HEK293 (cell line): ENCODE measurements at regions not wholly inside any gene's neighbourhood (a gene's known extent, or its start where the extent isn't known, plus 50 kb on each side); places are given as distances from the start of the nearest gene placed in this dataset.

ENCODE experiments used
- CTCF ChIA-PET: fragments of 350-600 bp; formaldehyde crosslinking; extraction: SDS; loops from one replicate; lab custom pipeline; 2021; ENCODE audit warnings: antibody characterized with exemption; lab: Yijun Ruan, JAX
- POLR2A ChIA-PET: fragments of 300-600 bp; formaldehyde crosslinking; extraction: SDS; loops from one replicate; lab custom pipeline; 2020; ENCODE audit warnings: antibody characterized with exemption, inconsistent platforms; lab: Yijun Ruan, JAX
- H3K27ac ChIP-seq: fragments of 200-500 bp; sonication (Bioruptor generic); 2 replicates; pipeline ENCODE4 v1.5.1; 2014; ENCODE audit warnings: low read depth, low read length, control low read depth, inconsistent platforms; ENCODE audit errors: extremely low read depth
- H3K36me3 ChIP-seq, 2 experiments: fragments of 200-500 bp in 1 of 2; sonication (Bioruptor generic) in 1 of 2; 1 replicate in 1 of 2; 2 replicates in 1 of 2; pipeline ENCODE4 v1.5.1; 2014 to 2017; ENCODE audit warnings: inconsistent platforms in 2 of 2, low read length in 2 of 2; ENCODE audit not compliant: control insufficient read depth in 2 of 2, insufficient read depth in 1 of 2
- H3K4me1 ChIP-seq: fragments of 200-500 bp; sonication (Bioruptor generic); 2 replicates; pipeline ENCODE4 v1.5.1; 2014; ENCODE audit warnings: mild to moderate bottlenecking, low read length, inconsistent platforms; ENCODE audit not compliant: control insufficient read depth, insufficient read depth
- H3K4me3 ChIP-seq: 2 replicates; pipeline ENCODE4 v1.5.1; 2011; ENCODE audit warnings: low read depth, mild to moderate bottlenecking, control low read depth, low read length, moderate library complexity
- H3K9me3 ChIP-seq: fragments of 200-500 bp; sonication (Bioruptor generic); 2 replicates; pipeline ENCODE4 v1.5.1; 2014; ENCODE audit warnings: low read depth, low read length, inconsistent platforms; ENCODE audit not compliant: control insufficient read depth, insufficient read depth
- EGR2 ChIP-seq: fragments of 450-650 bp; formaldehyde crosslinking; IDR thresholded peaks from 2 replicates; pipeline ENCODE4 v1.5.1; 2016; ENCODE audit warnings: low read depth, missing biosample characterization, missing genetic modification characterization
- PBX3 ChIP-seq: sonication (generic); formaldehyde crosslinking; IDR thresholded peaks from 2 replicates; pipeline ENCODE4 v1.8.1; 2022; ENCODE audit warnings: mild to moderate bottlenecking, moderate library complexity, missing genetic modification reagents
- SETDB1 ChIP-seq: IDR thresholded peaks from one replicate; pipeline ENCODE4 v1.6.1; 2017; ENCODE audit warnings: mild to moderate bottlenecking, low read length, moderate library complexity, mixed read lengths; ENCODE audit not compliant: insufficient read length
- SP2 ChIP-seq: fragments of 450-650 bp; formaldehyde crosslinking; IDR thresholded peaks from 2 replicates; pipeline ENCODE4 v1.5.1; 2016; ENCODE audit warnings: missing biosample characterization, missing genetic modification characterization
- TRIM28 ChIP-seq: IDR thresholded peaks from 2 replicates; pipeline ENCODE4 v1.6.1; 2011; ENCODE audit warnings: low read length, control low read depth, borderline replicate concordance
- YY2 ChIP-seq: fragments of 450-650 bp; formaldehyde crosslinking; IDR thresholded peaks from 2 replicates; pipeline ENCODE4 v1.5.1; 2016; ENCODE audit warnings: missing biosample characterization, missing genetic modification characterization
- ZEB2 ChIP-seq: fragments of 450-650 bp; formaldehyde crosslinking; IDR thresholded peaks from 2 replicates; pipeline ENCODE4 v1.5.1; 2016; ENCODE audit warnings: missing biosample characterization, missing genetic modification characterization
- ZFHX2 ChIP-seq: fragments of 450-650 bp; formaldehyde crosslinking; conservative IDR thresholded peaks from 2 replicates; pipeline ENCODE4 v1.5.1; 2016; ENCODE audit warnings: missing biosample characterization, missing genetic modification characterization
- ZFP41 ChIP-seq: fragments of 450-650 bp; formaldehyde crosslinking; IDR thresholded peaks from 2 replicates; pipeline ENCODE4 v1.5.1; 2016; ENCODE audit warnings: missing biosample characterization, missing genetic modification characterization, borderline replicate concordance
- ZNF121 ChIP-seq: fragments of 450-650 bp; formaldehyde crosslinking; IDR thresholded peaks from 2 replicates; pipeline ENCODE4 v1.5.1; 2016; ENCODE audit warnings: missing biosample characterization, missing genetic modification characterization
- ZNF174 ChIP-seq: fragments of 450-650 bp; formaldehyde crosslinking; IDR thresholded peaks from 2 replicates; pipeline ENCODE4 v1.5.0; 2017; ENCODE audit warnings: missing biosample characterization, mild to moderate bottlenecking, missing genetic modification characterization
- ZNF354C ChIP-seq: fragments of 450-650 bp; formaldehyde crosslinking; IDR thresholded peaks from 2 replicates; pipeline ENCODE4 v1.5.1; 2016; ENCODE audit warnings: missing biosample characterization, missing genetic modification characterization, low read depth, borderline replicate concordance
- ZNF514 ChIP-seq: fragments of 450-650 bp; formaldehyde crosslinking; IDR thresholded peaks from 2 replicates; pipeline ENCODE4 v1.5.1; 2016; ENCODE audit warnings: missing biosample characterization, missing genetic modification characterization
- ZNF521 ChIP-seq: fragments of 450-650 bp; formaldehyde crosslinking; IDR thresholded peaks from 2 replicates; pipeline ENCODE4 v1.5.1; 2017; ENCODE audit warnings: missing biosample characterization, mild to moderate bottlenecking, missing genetic modification characterization
- ZNF692 ChIP-seq: fragments of 450-650 bp; formaldehyde crosslinking; IDR thresholded peaks from 2 replicates; pipeline ENCODE4 v1.5.1; 2016; ENCODE audit warnings: missing biosample characterization, missing genetic modification characterization

GRCh38 chr12:124648710-124649384, 81.4 kb upstream of the NCOR2 start:
- no peak for TF ChIP-seq ZNF692 (tag by site-specific recombination)
- 0 out of 2 replicates have a peak, but pooled peaks have one; percentile 61 for TF ChIP-seq TRIM28
- TF ChIP-seq ZNF174 (tag by site-specific recombination): no peak
- no peak for TF ChIP-seq ZEB2 (tag by site-specific recombination)
- no peak for TF ChIP-seq ZNF121 (tag by site-specific recombination)
- peak; percentile 77 for TF ChIP-seq SETDB1
- no peak for TF ChIP-seq ZNF521 (tag by site-specific recombination)
- H3K36me3 ChIP-seq: no peaks in the 10 kb centered on the region
- H3K27ac ChIP-seq: no peak overlapping the region
- ChIA-PET CTCF (interaction anchor here (0.6 to 0.8 kb wide), 2 partner anchors 95 to 123 kb away, joined by 3 to 4 read pairs; no protein-coding TSS in a partner anchor), POLR2A (interaction anchor here (0.8 kb wide), 1 partner anchor 13 kb away, joined by 3 read pairs; no protein-coding TSS in a partner anchor)
- no peak overlapping the region for H3K4me3 ChIP-seq
- H3K4me1 ChIP-seq: no peaks in the 10 kb centered on the region
- no peaks in the 10 kb centered on the region for H3K9me3 ChIP-seq

GRCh38 chr12:124647316-124647715, 79.9 kb upstream of the NCOR2 start:
- H3K4me1 ChIP-seq: no peaks in the 10 kb centered on the region
- H3K9me3 ChIP-seq: no peaks in the 10 kb centered on the region
- TF ChIP-seq ZFP41 (no peak), PBX3 (no peak), ZNF354C (tag by site-specific recombination) (no peak), ZFHX2 (no peak), YY2 (tag by site-specific recombination) (no peak), SP2 (no peak)
- no peaks in the 10 kb centered on the region for H3K36me3 ChIP-seq
- CTCF ChIA-PET: interaction anchor here (0.5 kb wide), 1 partner anchor 82 kb away, joined by 3 read pairs; no protein-coding TSS in a partner anchor
- no peak overlapping the region for H3K27ac ChIP-seq
- POLR2A ChIA-PET: no interaction called here
- no peak overlapping the region for H3K4me3 ChIP-seq

- TF ChIP-seq EGR2 (tag by site-specific recombination): peak; percentile 32; the same call in 1 of the 2 replicates
- TF ChIP-seq ZNF514 (tag by site-specific recombination): no peak
- peak; percentile 42 for TF ChIP-seq ZFHX2
- TF ChIP-seq, all 188 proteins: peak for 2
- Histone ChIP-seq H3K4me1 (no peaks in the 10 kb centered on the region), H3K4me3 (no peak overlapping the region), H3K27ac (no peak overlapping the region), H3K36me3 (no peaks in the 10 kb centered on the region), H3K9me3 (no peaks in the 10 kb centered on the region)
- CTCF ChIA-PET: no interaction called here
- POLR2A ChIA-PET: no interaction called here
These were observed 79.2 kb upstream of the NCOR2 start for GRCh38 chr12:124646385-124647230.
